Astrocyte of the cerebellum (primary cell): ENCODE measurements at regions not wholly inside any gene's neighbourhood (a gene's known extent, or its start where the extent isn't known, plus 50 kb on each side); places are given as distances from the start of the nearest gene placed in this dataset.

Experiments
- DNase-seq: peaks from one replicate; pipeline ENCODE4 v3.0.0-alpha.2; 2011; ENCODE audit warnings: low read depth
- H3K4me3 ChIP-seq: 2 replicates; pipeline ENCODE4 v1.5.1; 2011; ENCODE audit warnings: mild to moderate bottlenecking, low read depth, low read length, moderate library complexity
- in situ Hi-C: cut with HindIII; loops from 2 replicates; pipeline ENCODE4 v1.10.0; 2017; ENCODE audit warnings: low sequenced_read_pairs
- TF ChIP-seq, protein P1 (sequence below): IDR thresholded peaks from 2 replicates; pipeline ENCODE4 v1.5.1; 2012; ENCODE audit warnings: low read length, low read depth, moderate library complexity, mild to moderate bottlenecking; ENCODE audit errors: missing control alignments

DNA sequence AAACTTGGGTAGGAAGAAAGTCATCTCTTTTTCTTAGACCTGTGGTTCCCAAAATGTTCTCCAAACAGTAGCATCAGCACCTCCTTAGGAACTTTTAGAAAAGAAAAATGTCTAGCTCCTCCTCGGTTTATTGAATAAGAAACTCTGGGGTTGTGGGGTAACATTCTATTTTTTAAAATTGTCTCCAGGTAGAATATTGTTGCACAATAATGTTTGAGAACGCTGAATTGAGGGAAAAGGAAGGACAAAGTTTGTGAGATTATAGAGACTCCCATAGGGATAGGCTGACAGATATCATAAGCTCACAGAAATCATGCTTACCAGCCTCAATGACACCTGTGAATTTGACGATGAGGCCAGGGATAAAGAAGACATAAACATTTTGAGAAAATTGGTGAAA, 1199.0 kb upstream of the CDH6 start:
- DNase-seq, result no peak

DNA sequence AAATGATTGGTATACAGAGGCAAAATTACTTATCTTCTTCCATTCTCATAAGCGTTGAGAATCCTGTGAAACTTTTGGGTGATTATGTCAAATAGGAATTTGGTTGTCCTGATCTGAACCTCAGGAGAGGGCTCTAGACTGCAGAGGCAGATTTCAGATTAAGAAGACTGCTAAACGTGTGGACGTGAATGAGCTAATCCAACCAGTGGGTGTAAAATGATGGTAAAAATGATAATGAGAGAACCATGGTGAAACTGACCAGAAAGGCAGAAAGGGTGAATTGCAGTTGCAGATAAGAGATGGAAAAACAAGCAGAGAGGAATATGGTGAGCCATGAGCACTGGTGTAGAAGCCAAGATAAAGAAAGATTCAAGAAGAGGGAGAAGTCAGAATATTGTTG, 1200.2 kb upstream of the CDH6 start:
- no peak for DNase-seq
- in situ Hi-C loops, result no loop called here
- TF ChIP-seq, protein P1, sequence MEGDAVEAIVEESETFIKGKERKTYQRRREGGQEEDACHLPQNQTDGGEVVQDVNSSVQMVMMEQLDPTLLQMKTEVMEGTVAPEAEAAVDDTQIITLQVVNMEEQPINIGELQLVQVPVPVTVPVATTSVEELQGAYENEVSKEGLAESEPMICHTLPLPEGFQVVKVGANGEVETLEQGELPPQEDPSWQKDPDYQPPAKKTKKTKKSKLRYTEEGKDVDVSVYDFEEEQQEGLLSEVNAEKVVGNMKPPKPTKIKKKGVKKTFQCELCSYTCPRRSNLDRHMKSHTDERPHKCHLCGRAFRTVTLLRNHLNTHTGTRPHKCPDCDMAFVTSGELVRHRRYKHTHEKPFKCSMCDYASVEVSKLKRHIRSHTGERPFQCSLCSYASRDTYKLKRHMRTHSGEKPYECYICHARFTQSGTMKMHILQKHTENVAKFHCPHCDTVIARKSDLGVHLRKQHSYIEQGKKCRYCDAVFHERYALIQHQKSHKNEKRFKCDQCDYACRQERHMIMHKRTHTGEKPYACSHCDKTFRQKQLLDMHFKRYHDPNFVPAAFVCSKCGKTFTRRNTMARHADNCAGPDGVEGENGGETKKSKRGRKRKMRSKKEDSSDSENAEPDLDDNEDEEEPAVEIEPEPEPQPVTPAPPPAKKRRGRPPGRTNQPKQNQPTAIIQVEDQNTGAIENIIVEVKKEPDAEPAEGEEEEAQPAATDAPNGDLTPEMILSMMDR, result no peak
- no peak overlapping the region for H3K4me3 ChIP-seq

More for the DNA sequence above, 1199.0 kb upstream of the CDH6 start:
- TF ChIP-seq, protein P1, result no peak
- H3K4me3 ChIP-seq, result no peak overlapping the region
- in situ Hi-C loops, result no loop called here

DNA sequence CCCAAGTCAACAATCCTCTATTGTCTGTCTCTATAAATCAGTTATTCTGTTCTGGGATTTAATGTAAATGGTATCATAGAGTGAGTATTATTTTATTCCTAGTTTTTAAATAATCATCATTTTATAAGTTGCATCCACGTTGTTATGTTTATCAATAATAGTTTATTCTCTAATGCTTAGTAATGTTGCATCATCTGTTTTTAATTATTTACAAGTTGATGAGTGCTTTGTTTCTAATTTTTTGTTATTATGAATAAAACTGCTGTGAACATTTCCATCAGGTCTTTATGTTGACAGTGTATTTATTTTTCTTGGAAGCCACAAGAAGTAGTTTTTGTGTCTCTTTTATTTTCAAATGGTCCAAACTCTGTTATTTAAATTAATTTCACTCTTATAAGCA, 1201.2 kb upstream of the CDH6 start:
- in situ Hi-C loops, result no loop called here
- DNase-seq, result no peak
- H3K4me3 ChIP-seq, result no peak overlapping the region
- TF ChIP-seq, protein P1, result no peak

DNA sequence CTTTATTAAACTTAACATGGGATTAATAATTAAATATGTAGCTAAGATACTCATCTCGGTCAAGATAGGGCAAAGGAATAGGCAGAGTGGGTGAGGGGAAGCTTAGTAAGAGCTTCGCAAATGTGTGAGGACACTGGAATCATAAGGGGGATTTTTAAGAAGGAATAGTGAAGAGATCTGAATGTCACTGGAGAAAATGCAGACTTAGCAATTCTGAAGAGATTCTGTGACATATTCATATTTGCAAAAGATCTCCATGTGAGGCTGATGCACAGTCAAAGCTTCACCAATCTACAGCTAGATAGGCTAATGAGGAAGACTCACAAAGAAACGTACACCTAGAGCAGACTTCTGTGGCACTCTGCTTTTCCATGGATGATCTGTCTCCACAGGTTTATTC, 1202.8 kb upstream of the CDH6 start:
- no peak for DNase-seq
- no peak overlapping the region for H3K4me3 ChIP-seq
- TF ChIP-seq, protein P1, result no peak
- in situ Hi-C loops, result no loop called here

DNA sequence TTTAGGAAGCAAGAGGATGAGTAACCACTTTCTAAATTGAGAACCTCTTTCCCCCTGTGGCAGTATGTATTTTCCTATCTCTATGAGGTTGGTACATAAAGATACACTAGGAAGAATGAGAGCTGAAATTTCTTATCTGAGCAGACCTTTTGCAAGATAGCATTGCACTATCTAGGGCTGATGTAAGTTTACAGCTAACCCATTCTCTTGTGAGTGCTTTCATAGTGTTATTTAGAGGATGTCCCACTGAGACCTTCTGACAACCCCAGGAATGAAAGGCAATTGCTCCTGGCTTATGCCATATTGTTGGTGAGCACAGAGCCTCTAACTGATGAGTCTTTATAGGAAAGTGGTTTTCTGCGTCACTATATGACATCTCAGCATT, 1209.3 kb upstream of the CDH6 start:
- no peak overlapping the region for H3K4me3 ChIP-seq
- DNase-seq, result no peak
- in situ Hi-C loops, result no loop called here
- TF ChIP-seq, protein P1, result no peak

DNA sequence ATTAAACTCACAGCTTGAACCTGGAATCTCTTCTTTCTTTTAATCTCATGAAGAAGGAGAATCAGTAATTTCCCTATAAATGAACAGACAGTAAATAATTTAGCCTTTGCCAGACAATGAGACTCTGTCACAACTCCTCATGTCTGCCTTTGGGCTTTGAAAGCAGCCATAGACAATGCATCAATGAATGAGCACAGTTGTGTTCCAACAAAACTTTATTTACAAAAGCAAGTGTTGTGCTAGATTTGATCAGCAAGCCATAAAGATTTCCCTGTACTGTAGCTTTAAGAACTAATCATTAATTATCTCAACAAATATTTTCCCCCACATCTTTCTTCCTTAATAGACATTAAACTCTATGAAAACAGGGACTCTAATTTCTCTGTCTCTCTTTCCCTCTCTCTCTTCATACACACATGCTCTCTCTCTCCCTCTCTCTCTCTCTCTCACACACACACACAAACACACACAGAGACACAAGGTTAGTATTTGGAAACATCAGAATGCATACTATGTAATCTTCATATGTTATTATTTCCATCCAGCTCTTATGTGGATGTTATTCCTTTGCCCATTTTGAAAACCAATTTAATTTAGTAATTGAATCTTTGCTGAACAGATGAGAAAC, 1209.8 kb upstream of the CDH6 start:
- DNase-seq, result no peak
- H3K4me3 ChIP-seq, result no peak overlapping the region
- TF ChIP-seq, protein P1, result no peak
- in situ Hi-C loops, result no loop called here
